ENCODE measurements at regions not wholly inside any gene's neighbourhood (a gene's known extent, or its start where the extent isn't known, plus 50 kb on each side); places are given as distances from the start of the nearest gene placed in this dataset.

DNA sequence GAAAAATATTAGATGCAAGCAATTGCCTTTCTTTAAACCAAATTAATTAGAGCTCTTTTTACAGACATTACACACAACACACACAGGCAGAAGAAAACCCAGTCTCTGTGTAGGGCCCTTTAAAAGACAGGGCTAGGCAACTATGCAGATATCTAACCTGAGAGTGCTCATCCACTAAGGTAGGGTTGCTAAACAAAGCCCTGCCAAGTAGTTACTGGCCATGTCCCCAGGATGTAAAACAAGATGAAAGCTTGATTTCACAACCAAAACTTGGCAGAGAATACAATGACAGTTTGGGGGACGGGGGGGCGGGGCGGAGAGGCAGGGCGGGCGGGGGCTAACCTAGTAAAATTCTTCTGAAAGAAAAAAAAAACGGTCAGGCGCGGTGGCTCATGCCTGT, 669.0 kb upstream of the CA10 start:
- no peak overlapping the region for H2AFZ ChIP-seq (ENCODE audit: low read depth, low read length, poor library complexity, severe bottlenecking)
- BruUV-seq (replicated peaks) = no TSS peak
- no peaks in the 10 kb centered on the region for H3K4me1 ChIP-seq (ENCODE audit: control insufficient read depth in 1 of 2, insufficient read depth in 2 of 2, low read length in 2 of 2)
- ChIA-PET POLR2A (no interaction called here), RAD21 (ENCODE audit: low non-redundant PET in 1 of 2, low total read pairs in 2 of 2, uncharacterized antibody in 2 of 2, unreplicated experiment in 2 of 2) (no interaction called here), CTCF (no interaction called here)
- TF ChIP-seq CEBPB (IDR thresholded peaks at IDR 0.05; ENCODE audit: low read depth) = no peak
- no peak for TF ChIP-seq JUND (IDR thresholded peaks at IDR 0.05)
- TF ChIP-seq SIN3A (IDR thresholded peaks at IDR 0.05; ENCODE audit: low read depth) = no peak
- TF ChIP-seq, protein P1, sequence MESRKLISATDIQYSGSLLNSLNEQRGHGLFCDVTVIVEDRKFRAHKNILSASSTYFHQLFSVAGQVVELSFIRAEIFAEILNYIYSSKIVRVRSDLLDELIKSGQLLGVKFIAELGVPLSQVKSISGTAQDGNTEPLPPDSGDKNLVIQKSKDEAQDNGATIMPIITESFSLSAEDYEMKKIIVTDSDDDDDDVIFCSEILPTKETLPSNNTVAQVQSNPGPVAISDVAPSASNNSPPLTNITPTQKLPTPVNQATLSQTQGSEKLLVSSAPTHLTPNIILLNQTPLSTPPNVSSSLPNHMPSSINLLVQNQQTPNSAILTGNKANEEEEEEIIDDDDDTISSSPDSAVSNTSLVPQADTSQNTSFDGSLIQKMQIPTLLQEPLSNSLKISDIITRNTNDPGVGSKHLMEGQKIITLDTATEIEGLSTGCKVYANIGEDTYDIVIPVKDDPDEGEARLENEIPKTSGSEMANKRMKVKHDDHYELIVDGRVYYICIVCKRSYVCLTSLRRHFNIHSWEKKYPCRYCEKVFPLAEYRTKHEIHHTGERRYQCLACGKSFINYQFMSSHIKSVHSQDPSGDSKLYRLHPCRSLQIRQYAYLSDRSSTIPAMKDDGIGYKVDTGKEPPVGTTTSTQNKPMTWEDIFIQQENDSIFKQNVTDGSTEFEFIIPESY (IDR thresholded peaks at IDR 0.05; ENCODE audit: extremely low read depth, insufficient replicate concordance, low read length) = no peak
- TF ChIP-seq EZH2phosphoT487 (IDR thresholded peaks at IDR 0.05; ENCODE audit: borderline replicate concordance) = no peak
- no peaks in the 10 kb centered on the region for H3K79me2 ChIP-seq (ENCODE audit: insufficient read depth, low read length)
- no peaks in the 10 kb centered on the region for H3K27me3 ChIP-seq (ENCODE audit: insufficient read depth, low read length)
- H3K36me3 ChIP-seq (ENCODE audit: control insufficient read depth in 1 of 2, insufficient read depth in 2 of 2, low read length in 2 of 2) = no peaks in the 10 kb centered on the region
- peaks cover 28 to 33% of the 10 kb centered on the region in 2 experiments; a peak in 3 of 4 replicates for H3K9me3 ChIP-seq (ENCODE audit: control insufficient read depth in 1 of 2, insufficient read depth in 1 of 2, low read depth in 1 of 2, low read length in 2 of 2)
- intact Hi-C loops (cut with micrococcal nuclease) = no loop called here
- H3K9me2 ChIP-seq (ENCODE audit: insufficient read depth) = no peaks in the 10 kb centered on the region
- ATAC-seq (no peak), DNase-seq (ENCODE audit: low read depth, low spot score) (no peak)
- no peaks in the 10 kb centered on the region for H4K20me1 ChIP-seq (ENCODE audit: insufficient read depth)
- H3K27ac ChIP-seq (ENCODE audit: low read depth, low read length) = no peak overlapping the region
- no peak overlapping the region for H3K4me3 ChIP-seq (replicated peaks in 1 of 2; ENCODE audit: low read depth in 1 of 2, low read length in 2 of 2)
- no peak overlapping the region for H3K4me2 ChIP-seq (ENCODE audit: low read length)
- H3K9ac ChIP-seq (ENCODE audit: low read length) = no peak overlapping the region

DNA sequence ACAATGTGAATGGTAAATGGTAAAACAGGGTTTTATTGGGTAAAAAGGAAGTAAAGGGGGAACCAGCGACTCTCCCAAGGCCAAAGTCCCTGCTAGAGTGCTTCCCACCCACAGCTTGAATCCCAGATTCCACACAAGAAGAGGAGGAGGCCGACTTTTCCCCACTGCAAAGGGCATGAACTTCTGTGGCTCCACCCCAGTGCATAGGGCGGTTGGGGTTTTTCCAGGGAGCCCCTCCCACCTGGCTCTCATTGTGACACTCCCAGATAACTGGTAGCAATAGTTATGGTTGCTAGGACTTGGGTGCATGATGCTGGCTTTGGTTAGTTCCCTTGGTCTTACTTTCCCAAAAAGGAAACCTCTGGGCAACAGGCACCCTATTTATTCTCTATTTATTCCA, 666.0 kb upstream of the CA10 start:
- no peaks in the 10 kb centered on the region for H3K9me2 ChIP-seq (ENCODE audit: insufficient read depth)
- H3K4me3 ChIP-seq (replicated peaks in 1 of 2; ENCODE audit: low read depth in 1 of 2, low read length in 2 of 2) = no peak overlapping the region
- no peaks in the 10 kb centered on the region for H3K27me3 ChIP-seq (ENCODE audit: insufficient read depth, low read length)
- ATAC-seq (no peak), DNase-seq (ENCODE audit: low read depth, low spot score) (no peak)
- no peaks in the 10 kb centered on the region for H3K79me2 ChIP-seq (ENCODE audit: insufficient read depth, low read length)
- intact Hi-C loops (cut with micrococcal nuclease) = no loop called here
- H3K27ac ChIP-seq (ENCODE audit: low read depth, low read length) = no peak overlapping the region
- TF ChIP-seq EZH2 (IDR thresholded peaks at IDR 0.05) (no peak), POLR2A (IDR thresholded peaks at IDR 0.05; ENCODE audit: borderline replicate concordance, extremely low read depth, insufficient read depth, insufficient read length) (no peak), SIN3A (IDR thresholded peaks at IDR 0.05; ENCODE audit: low read depth) (no peak), POLR2AphosphoS5 (IDR thresholded peaks at IDR 0.05; ENCODE audit: low read depth, low read length) (no peak), EGR1 (IDR thresholded peaks at IDR 0.05; ENCODE audit: low read depth) (no peak), JUND (IDR thresholded peaks at IDR 0.05) (no peak), CBX3 (IDR thresholded peaks at IDR 0.05; ENCODE audit: low read depth) (no peak), FOSL1 (IDR thresholded peaks at IDR 0.05; ENCODE audit: low read depth) (no peak), RAD21 (IDR thresholded peaks at IDR 0.05; ENCODE audit: low read depth) (no peak)
- TF ChIP-seq, protein P2, sequence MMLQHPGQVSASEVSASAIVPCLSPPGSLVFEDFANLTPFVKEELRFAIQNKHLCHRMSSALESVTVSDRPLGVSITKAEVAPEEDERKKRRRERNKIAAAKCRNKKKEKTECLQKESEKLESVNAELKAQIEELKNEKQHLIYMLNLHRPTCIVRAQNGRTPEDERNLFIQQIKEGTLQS (IDR thresholded peaks at IDR 0.05) = no peak
- TF ChIP-seq, protein P3, sequence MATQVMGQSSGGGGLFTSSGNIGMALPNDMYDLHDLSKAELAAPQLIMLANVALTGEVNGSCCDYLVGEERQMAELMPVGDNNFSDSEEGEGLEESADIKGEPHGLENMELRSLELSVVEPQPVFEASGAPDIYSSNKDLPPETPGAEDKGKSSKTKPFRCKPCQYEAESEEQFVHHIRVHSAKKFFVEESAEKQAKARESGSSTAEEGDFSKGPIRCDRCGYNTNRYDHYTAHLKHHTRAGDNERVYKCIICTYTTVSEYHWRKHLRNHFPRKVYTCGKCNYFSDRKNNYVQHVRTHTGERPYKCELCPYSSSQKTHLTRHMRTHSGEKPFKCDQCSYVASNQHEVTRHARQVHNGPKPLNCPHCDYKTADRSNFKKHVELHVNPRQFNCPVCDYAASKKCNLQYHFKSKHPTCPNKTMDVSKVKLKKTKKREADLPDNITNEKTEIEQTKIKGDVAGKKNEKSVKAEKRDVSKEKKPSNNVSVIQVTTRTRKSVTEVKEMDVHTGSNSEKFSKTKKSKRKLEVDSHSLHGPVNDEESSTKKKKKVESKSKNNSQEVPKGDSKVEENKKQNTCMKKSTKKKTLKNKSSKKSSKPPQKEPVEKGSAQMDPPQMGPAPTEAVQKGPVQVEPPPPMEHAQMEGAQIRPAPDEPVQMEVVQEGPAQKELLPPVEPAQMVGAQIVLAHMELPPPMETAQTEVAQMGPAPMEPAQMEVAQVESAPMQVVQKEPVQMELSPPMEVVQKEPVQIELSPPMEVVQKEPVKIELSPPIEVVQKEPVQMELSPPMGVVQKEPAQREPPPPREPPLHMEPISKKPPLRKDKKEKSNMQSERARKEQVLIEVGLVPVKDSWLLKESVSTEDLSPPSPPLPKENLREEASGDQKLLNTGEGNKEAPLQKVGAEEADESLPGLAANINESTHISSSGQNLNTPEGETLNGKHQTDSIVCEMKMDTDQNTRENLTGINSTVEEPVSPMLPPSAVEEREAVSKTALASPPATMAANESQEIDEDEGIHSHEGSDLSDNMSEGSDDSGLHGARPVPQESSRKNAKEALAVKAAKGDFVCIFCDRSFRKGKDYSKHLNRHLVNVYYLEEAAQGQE (IDR thresholded peaks at IDR 0.05; ENCODE audit: low read depth) = no peak
- TF ChIP-seq, protein P4, sequence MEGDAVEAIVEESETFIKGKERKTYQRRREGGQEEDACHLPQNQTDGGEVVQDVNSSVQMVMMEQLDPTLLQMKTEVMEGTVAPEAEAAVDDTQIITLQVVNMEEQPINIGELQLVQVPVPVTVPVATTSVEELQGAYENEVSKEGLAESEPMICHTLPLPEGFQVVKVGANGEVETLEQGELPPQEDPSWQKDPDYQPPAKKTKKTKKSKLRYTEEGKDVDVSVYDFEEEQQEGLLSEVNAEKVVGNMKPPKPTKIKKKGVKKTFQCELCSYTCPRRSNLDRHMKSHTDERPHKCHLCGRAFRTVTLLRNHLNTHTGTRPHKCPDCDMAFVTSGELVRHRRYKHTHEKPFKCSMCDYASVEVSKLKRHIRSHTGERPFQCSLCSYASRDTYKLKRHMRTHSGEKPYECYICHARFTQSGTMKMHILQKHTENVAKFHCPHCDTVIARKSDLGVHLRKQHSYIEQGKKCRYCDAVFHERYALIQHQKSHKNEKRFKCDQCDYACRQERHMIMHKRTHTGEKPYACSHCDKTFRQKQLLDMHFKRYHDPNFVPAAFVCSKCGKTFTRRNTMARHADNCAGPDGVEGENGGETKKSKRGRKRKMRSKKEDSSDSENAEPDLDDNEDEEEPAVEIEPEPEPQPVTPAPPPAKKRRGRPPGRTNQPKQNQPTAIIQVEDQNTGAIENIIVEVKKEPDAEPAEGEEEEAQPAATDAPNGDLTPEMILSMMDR (IDR thresholded peaks at IDR 0.05 in 2 of 3, conservative IDR thresholded peaks at IDR 0.05 in 1 of 3; ENCODE audit: borderline replicate concordance in 1 of 3, insufficient read depth in 1 of 3, low read depth in 2 of 3, low read length in 2 of 3) = no peak
- POLR2A ChIA-PET = no interaction called here
- H3K4me2 ChIP-seq (ENCODE audit: low read length) = no peak overlapping the region
- H2AFZ ChIP-seq (ENCODE audit: low read depth, low read length, poor library complexity, severe bottlenecking) = no peak overlapping the region
- H3K9ac ChIP-seq (ENCODE audit: low read length) = no peak overlapping the region
- CTCF ChIA-PET = no interaction called here
- H3K4me1 ChIP-seq (ENCODE audit: control insufficient read depth in 1 of 2, insufficient read depth in 2 of 2, low read length in 2 of 2) = no peaks in the 10 kb centered on the region
- no peaks in the 10 kb centered on the region for H4K20me1 ChIP-seq (ENCODE audit: insufficient read depth)
- RAD21 ChIA-PET (ENCODE audit: low non-redundant PET in 1 of 2, low total read pairs in 2 of 2, uncharacterized antibody in 2 of 2, unreplicated experiment in 2 of 2) = no interaction called here
- BruUV-seq (replicated peaks) = no TSS peak
- peaks cover 15 to 33% of the 10 kb centered on the region in 2 experiments; a peak in 2 of 4 replicates for H3K9me3 ChIP-seq (ENCODE audit: control insufficient read depth in 1 of 2, insufficient read depth in 1 of 2, low read depth in 1 of 2, low read length in 2 of 2)
- no peaks in the 10 kb centered on the region for H3K36me3 ChIP-seq (ENCODE audit: control insufficient read depth in 1 of 2, insufficient read depth in 2 of 2, low read length in 2 of 2)

Measured in HCT116 (cell line).